H9 (cell line): ENCODE measurements at regions not wholly inside any gene's neighbourhood (a gene's known extent, or its start where the extent isn't known, plus 50 kb on each side); places are given as distances from the start of the nearest gene placed in this dataset.

Experiments used
- DNase-seq: peaks from one replicate; pipeline ENCODE4 v3.0.0-alpha.2; 2017
- H2AFZ ChIP-seq: one replicate; pipeline ENCODE4 v1.6.1; 2013; ENCODE audit warnings: mild to moderate bottlenecking, low read length, control low read depth, moderate library complexity
- H2AK5ac ChIP-seq: 2 replicates; pipeline ENCODE4 v1.6.1; 2013; ENCODE audit warnings: low read length, control low read depth, mixed read lengths; ENCODE audit not compliant: insufficient read length
- H2BK120ac ChIP-seq: one replicate; pipeline ENCODE4 v1.6.1; 2013; ENCODE audit warnings: low read depth, mild to moderate bottlenecking, low read length, control low read depth, inconsistent platforms; ENCODE audit not compliant: poor library complexity, severe bottlenecking
- H2BK12ac ChIP-seq: 2 replicates; pipeline ENCODE4 v1.6.1; 2013; ENCODE audit warnings: low read length, control low read depth, mixed read lengths, low read depth; ENCODE audit not compliant: insufficient read length
- H2BK15ac ChIP-seq: 2 replicates; pipeline ENCODE4 v1.6.1; 2013; ENCODE audit warnings: low read depth, low read length, control low read depth
- H2BK20ac ChIP-seq: one replicate; pipeline ENCODE4 v1.6.1; 2013; ENCODE audit warnings: low read depth, mild to moderate bottlenecking, low read length, control low read depth, inconsistent platforms; ENCODE audit not compliant: poor library complexity, severe bottlenecking
- H2BK5ac ChIP-seq: 2 replicates; pipeline ENCODE4 v1.6.1; 2013; ENCODE audit warnings: low read length, control low read depth, mixed read lengths; ENCODE audit not compliant: insufficient read length
- H3K14ac ChIP-seq: 2 replicates; pipeline ENCODE4 v1.6.1; 2013; ENCODE audit warnings: low read length, control low read depth; ENCODE audit not compliant: insufficient read depth
- H3K18ac ChIP-seq: 2 replicates; pipeline ENCODE4 v1.6.1; 2013; ENCODE audit warnings: low read depth, mild to moderate bottlenecking, mixed read lengths, low read length, control low read depth; ENCODE audit not compliant: insufficient read length
- H3K23ac ChIP-seq: 2 replicates; pipeline ENCODE4 v1.6.1; 2013; ENCODE audit warnings: low read length, control low read depth, mixed read lengths, low read depth; ENCODE audit not compliant: insufficient read length
- H3K23me2 ChIP-seq: 2 replicates; pipeline ENCODE4 v1.6.1; 2013; ENCODE audit warnings: low read depth, mild to moderate bottlenecking, mixed read lengths, low read length, control low read depth; ENCODE audit not compliant: insufficient read length, poor library complexity, severe bottlenecking
- H3K27ac ChIP-seq: 2 replicates; pipeline ENCODE4 v1.5.1; 2013; ENCODE audit warnings: low read length, control low read depth, mixed read lengths, low read depth; ENCODE audit not compliant: insufficient read length
- H3K27me3 ChIP-seq: 2 replicates; pipeline ENCODE4 v1.6.1; 2013; ENCODE audit warnings: low read length, control low read depth, inconsistent platforms; ENCODE audit not compliant: insufficient read depth
- H3K4ac ChIP-seq: 2 replicates; pipeline ENCODE4 v1.6.1; 2013; ENCODE audit warnings: low read depth, mild to moderate bottlenecking, control low read depth, inconsistent platforms, low read length, moderate library complexity
- H3K4me1 ChIP-seq: 2 replicates; pipeline ENCODE4 v1.6.1; 2013; ENCODE audit warnings: low read length, control low read depth, inconsistent platforms; ENCODE audit not compliant: insufficient read depth
- H3K4me2 ChIP-seq: 2 replicates; pipeline ENCODE4 v1.6.1; 2013; ENCODE audit warnings: low read length, control low read depth, mixed read lengths; ENCODE audit not compliant: insufficient read length, insufficient read depth
- H3K56ac ChIP-seq: 2 replicates; pipeline ENCODE4 v1.6.1; 2013; ENCODE audit warnings: low read depth, mild to moderate bottlenecking, mixed read lengths, low read length, control low read depth; ENCODE audit not compliant: insufficient read length
- H3K79me1 ChIP-seq: 2 replicates; pipeline ENCODE4 v1.6.1; 2013; ENCODE audit warnings: low read depth, mild to moderate bottlenecking, moderate library complexity, low read length, control low read depth, inconsistent platforms; ENCODE audit not compliant: insufficient read depth, poor library complexity, severe bottlenecking
- H3K79me2 ChIP-seq: 2 replicates; pipeline ENCODE4 v1.6.1; 2013; ENCODE audit warnings: low read length, control low read depth, inconsistent platforms; ENCODE audit not compliant: insufficient read depth
- H3K9ac ChIP-seq: 2 replicates; pipeline ENCODE4 v1.6.1; 2013; ENCODE audit warnings: low read length, control low read depth, mixed read lengths; ENCODE audit not compliant: insufficient read length; ENCODE audit errors: extremely low read depth
- H3K9me3 ChIP-seq: one replicate; pipeline ENCODE4 v1.6.1; 2013; ENCODE audit warnings: low read depth, low read length, inconsistent platforms; ENCODE audit not compliant: control insufficient read depth
- H3T11ph ChIP-seq: one replicate; pipeline ENCODE4 v1.6.1; 2013; ENCODE audit warnings: mild to moderate bottlenecking, low read length, control low read depth, inconsistent platforms
- H4K20me1 ChIP-seq: one replicate; pipeline ENCODE4 v1.6.1; 2013; ENCODE audit not compliant: control insufficient read depth, insufficient read length, insufficient read depth
- H4K5ac ChIP-seq: 2 replicates; pipeline ENCODE4 v1.6.1; 2013; ENCODE audit warnings: low read depth, mild to moderate bottlenecking, mixed read lengths, low read length, control low read depth; ENCODE audit not compliant: insufficient read length
- H4K8ac ChIP-seq: replicated peaks from 2 replicates; pipeline ENCODE4 v1.6.1; 2013; ENCODE audit warnings: low read length, control low read depth, mixed read lengths, low read depth; ENCODE audit not compliant: insufficient read length
- H4K91ac ChIP-seq: 2 replicates; pipeline ENCODE4 v1.6.1; 2013; ENCODE audit warnings: low read depth, mild to moderate bottlenecking, moderate library complexity, mixed read lengths, low read length, control low read depth; ENCODE audit not compliant: insufficient read length
- H3K27ac Mint-ChIP-seq, 3 experiments: 2 replicates in 2 of 3; 3 replicates in 1 of 3; pipeline ENCODE4 v1.8.0; 2020 to 2021; ENCODE audit warnings: mixed read lengths in 3 of 3, mild to moderate bottlenecking in 1 of 3, moderate library complexity in 1 of 3
- H3K27me3 Mint-ChIP-seq: 2 replicates; pipeline ENCODE4 v1.8.0; 2021; ENCODE audit warnings: low read depth, mild to moderate bottlenecking, moderate library complexity, mixed read lengths
- H3K36me3 Mint-ChIP-seq, 3 experiments: 2 replicates in 2 of 3; 3 replicates in 1 of 3; pipeline ENCODE4 v1.8.0; 2020 to 2021; ENCODE audit warnings: low read depth in 3 of 3, mixed read lengths in 3 of 3; ENCODE audit not compliant: insufficient read depth in 1 of 3
- H3K4me1 Mint-ChIP-seq, 2 experiments: 2 replicates each; pipeline ENCODE4 v1.8.0; 2020; ENCODE audit warnings: mixed read lengths in 2 of 2
- H3K4me3 Mint-ChIP-seq, 2 experiments: 2 replicates in 1 of 2; 3 replicates in 1 of 2; pipeline ENCODE4 v1.8.0; 2020 to 2021; ENCODE audit warnings: mild to moderate bottlenecking in 2 of 2, mixed read lengths in 2 of 2, moderate library complexity in 1 of 2
- H3K9me3 Mint-ChIP-seq, 2 experiments: 2 replicates in 1 of 2; 3 replicates in 1 of 2; pipeline ENCODE4 v1.8.0; 2020; ENCODE audit warnings: mild to moderate bottlenecking in 2 of 2, mixed read lengths in 2 of 2, moderate library complexity in 1 of 2
- CTCF ChIP-seq: fragments of 200-600 bp; sonication (generic); conservative IDR thresholded peaks from 3 replicates; pipeline ENCODE4 v1.8.0; 2021; ENCODE audit warnings: antibody characterized with exemption, mild to moderate bottlenecking
- WGBS: extraction: QIAGEN DNeasy Blood & Tissue Kit; methylation state at CpG from one replicate; pipeline ENCODE4 v1.1.7; 2013; ENCODE audit warnings: missing lambda C conversion rate, low lambda C conversion rate, mixed read lengths; ENCODE audit not compliant: insufficient read length; ENCODE audit errors: extremely low coverage; 5-methylcytosine and 5-hydroxymethylcytosine counted together

GRCh38 chr1:2886631-2887030 is 85.1 kb upstream of the TTC34 start:
- no peak overlapping the region for H4K5ac ChIP-seq
- no peak for DNase-seq
- H2BK15ac ChIP-seq = no peak overlapping the region
- H2BK120ac ChIP-seq = no peak overlapping the region
- H3K9ac ChIP-seq = no peak overlapping the region
- no peak overlapping the region for H3K27ac Mint-ChIP-seq
- no peak overlapping the region for H3T11ph ChIP-seq
- H3K18ac ChIP-seq = no peak overlapping the region
- no peak overlapping the region for H3K14ac ChIP-seq
- H2BK5ac ChIP-seq = no peak overlapping the region
- TF ChIP-seq CTCF = no peak
- no peak overlapping the region for H3K27ac ChIP-seq
- no peak overlapping the region for H2BK20ac ChIP-seq
- no peaks in the 10 kb centered on the region for H3K79me2 ChIP-seq
- H3K4me3 Mint-ChIP-seq = no peak overlapping the region
- no peaks in the 10 kb centered on the region for H3K4me1 ChIP-seq
- no CpG with 5 or more reads among the region's 10 CpGs for WGBS
- no peaks in the 10 kb centered on the region for H3K4me1 Mint-ChIP-seq
- peaks cover 76% of the 10 kb centered on the region for H3K9me3 ChIP-seq
- H4K91ac ChIP-seq = no peak overlapping the region
- H3K27me3 Mint-ChIP-seq = peaks cover 7% of the 10 kb centered on the region
- H3K23me2 ChIP-seq = no peaks in the 10 kb centered on the region
- no peak overlapping the region for H2BK12ac ChIP-seq
- H2AFZ ChIP-seq = no peak overlapping the region
- no peaks in the 10 kb centered on the region for H4K20me1 ChIP-seq
- H3K9me3 Mint-ChIP-seq = peaks cover 3 to 63% of the 10 kb centered on the region in 2 experiments
- H3K4me2 ChIP-seq = no peak overlapping the region
- no peak overlapping the region for H2AK5ac ChIP-seq
- no peaks in the 10 kb centered on the region for H3K79me1 ChIP-seq
- no peak overlapping the region for H3K23ac ChIP-seq
- no peak overlapping the region for H3K56ac ChIP-seq
- no peak overlapping the region for H4K8ac ChIP-seq
- peaks cover 0 to 22% (median 2%) of the 10 kb centered on the region in 3 experiments; a peak in 4 of 7 replicates for H3K36me3 Mint-ChIP-seq
- H3K4ac ChIP-seq = no peak overlapping the region
- no peaks in the 10 kb centered on the region for H3K27me3 ChIP-seq
